ENCODE measurements at regions not wholly inside any gene's neighbourhood (a gene's known extent, or its start where the extent isn't known, plus 50 kb on each side); places are given as distances from the start of the nearest gene placed in this dataset.

GRCh38 chr4:188658958-188659522 is 519.8 kb downstream of the TRIML1 start:
- peaks cover 0 to 43% (median 15%) of the 10 kb centered on the region in 8 donors for H3K9me3 ChIP-seq
- H3K4me1 ChIP-seq = no peaks in the 10 kb centered on the region
- 84 to 91% (median 91%) methylated on average over 48 of the region's 48 CpGs for WGBS, 5 donors
- no peak for DNase-seq
- intact Hi-C loops (cut with DNase I; ENCODE audit: low total_unique reads) = no loop called here
- H3K27ac ChIP-seq = no peak overlapping the region
- no peak for TF ChIP-seq POLR2A (IDR thresholded peaks at IDR 0.05)
- no peak for TF ChIP-seq CTCF (IDR thresholded peaks at IDR 0.05 in 8 of 11, conservative IDR thresholded peaks at IDR 0.05 in 3 of 11)
- TF ChIP-seq POLR2AphosphoS5 (IDR thresholded peaks at IDR 0.05) = no peak
- H3K4me3 ChIP-seq = no peak overlapping the region
- no peaks in the 10 kb centered on the region for H3K27me3 ChIP-seq (replicated peaks in 1 of 7)
- no peaks in the 10 kb centered on the region for H3K36me3 ChIP-seq

- Histone ChIP-seq H3K27me3 (replicated peaks in 1 of 7) (no peaks in the 10 kb centered on the region), H3K4me3 (no peak overlapping the region), H3K4me1 (no peaks in the 10 kb centered on the region), H3K36me3 (no peaks in the 10 kb centered on the region), H3K27ac (no peak overlapping the region), H3K9me3 (peaks cover 0 to 46% (median 15%) of the 10 kb centered on the region in 8 donors)
- 77 to 85% (median 78%) methylated on average over 7 of the region's 7 CpGs for WGBS, 5 donors
- intact Hi-C loops (cut with DNase I; ENCODE audit: low total_unique reads) = no loop called here
- TF ChIP-seq POLR2A (IDR thresholded peaks at IDR 0.05) = no peak
- no peak for TF ChIP-seq CTCF (IDR thresholded peaks at IDR 0.05 in 8 of 11, conservative IDR thresholded peaks at IDR 0.05 in 3 of 11)
- TF ChIP-seq POLR2AphosphoS5 (IDR thresholded peaks at IDR 0.05) = no peak
- no peak for DNase-seq
Measured at GRCh38 chr4:188660796-188661195, 521.6 kb downstream of the TRIML1 start.

- peaks cover 0 to 46% (median 15%) of the 10 kb centered on the region in 8 donors for H3K9me3 ChIP-seq
- intact Hi-C loops (cut with DNase I; ENCODE audit: low total_unique reads) = no loop called here
Measured at GRCh38 chr4:188661502-188661901, 522.3 kb downstream of the TRIML1 start.

GRCh38 chr4:188663369-188663768 is 524.1 kb downstream of the TRIML1 start:
- TF ChIP-seq POLR2A (IDR thresholded peaks at IDR 0.05) (no peak), POLR2AphosphoS5 (IDR thresholded peaks at IDR 0.05) (no peak), CTCF (IDR thresholded peaks at IDR 0.05 in 8 of 11, conservative IDR thresholded peaks at IDR 0.05 in 3 of 11) (no peak)
- H3K36me3 ChIP-seq = no peaks in the 10 kb centered on the region
- peaks cover 0 to 62% (median 18%) of the 10 kb centered on the region in 8 donors for H3K9me3 ChIP-seq
- H3K4me1 ChIP-seq = no peaks in the 10 kb centered on the region
- WGBS, 5 donors = 81 to 90% (median 83%) methylated on average over 9 of the region's 9 CpGs
- no peak overlapping the region for H3K27ac ChIP-seq
- H3K4me3 ChIP-seq = no peak overlapping the region
- no peak for DNase-seq
- intact Hi-C loops (cut with DNase I; ENCODE audit: low total_unique reads) = no loop called here
- no peaks in the 10 kb centered on the region for H3K27me3 ChIP-seq (replicated peaks in 1 of 7)

More at GRCh38 chr4:188661502-188661901, 522.3 kb downstream of the TRIML1 start:
- WGBS, 5 donors = 69 to 83% (median 76%) methylated on average over 2 of the region's 2 CpGs
- Histone ChIP-seq H3K4me3 (no peak overlapping the region), H3K36me3 (no peaks in the 10 kb centered on the region), H3K27ac (no peak overlapping the region), H3K27me3 (replicated peaks in 1 of 7) (no peaks in the 10 kb centered on the region), H3K4me1 (no peaks in the 10 kb centered on the region)
- DNase-seq = no peak
- TF ChIP-seq POLR2A (IDR thresholded peaks at IDR 0.05) (no peak), POLR2AphosphoS5 (IDR thresholded peaks at IDR 0.05) (no peak), CTCF (IDR thresholded peaks at IDR 0.05 in 8 of 11, conservative IDR thresholded peaks at IDR 0.05 in 3 of 11) (no peak)

Measured in spleen (tissue), 11 donors.